ENCODE measurements at regions not wholly inside any gene's neighbourhood (a gene's known extent, or its start where the extent isn't known, plus 50 kb on each side); places are given as distances from the start of the nearest gene placed in this dataset.
"Not testable (repeated sequence)": the region's sequence is repeated elsewhere in the genome, so short reads cannot be mapped to it uniquely, and the experiment has no call there.

- Histone ChIP-seq H3K4me1 (ENCODE audit: control insufficient read depth, insufficient read depth, low read length) (no peaks in the 10 kb centered on the region), H3K4me3 (ENCODE audit: low read length) (no peak overlapping the region), H3K9me3 (ENCODE audit: control insufficient read depth, low read length) (no peaks in the 10 kb centered on the region), H3K36me3 (ENCODE audit: control insufficient read depth, insufficient read depth, low read length) (no peaks in the 10 kb centered on the region), H3K27me3 (ENCODE audit: control insufficient read depth, insufficient read depth, low read length) (no peaks in the 10 kb centered on the region), H3K9ac (ENCODE audit: low read length) (no peak overlapping the region)
These were observed 385.8 kb downstream of the DLEU7 start for GRCh38 chr13:50457415-50458393.

- H3K27me3 ChIP-seq (ENCODE audit: control insufficient read depth, insufficient read depth, low read length), result no peaks in the 10 kb centered on the region
- no peak overlapping the region for H3K9ac ChIP-seq (ENCODE audit: low read length)
- no peaks in the 10 kb centered on the region for H3K4me1 ChIP-seq (ENCODE audit: control insufficient read depth, insufficient read depth, low read length)
- no peaks in the 10 kb centered on the region for H3K36me3 ChIP-seq (ENCODE audit: control insufficient read depth, insufficient read depth, low read length)
- H3K9me3 ChIP-seq (ENCODE audit: control insufficient read depth, low read length), result no peaks in the 10 kb centered on the region
- H3K4me3 ChIP-seq (ENCODE audit: low read length), result no peak overlapping the region
These were observed 384.4 kb downstream of the DLEU7 start for GRCh38 chr13:50459046-50459445.

GRCh38 chr13:50459658-50460057 lies 383.8 kb downstream of the DLEU7 start:
- Histone ChIP-seq H3K27me3 (ENCODE audit: control insufficient read depth, insufficient read depth, low read length) (no peaks in the 10 kb centered on the region), H3K4me1 (ENCODE audit: control insufficient read depth, insufficient read depth, low read length) (no peaks in the 10 kb centered on the region), H3K36me3 (ENCODE audit: control insufficient read depth, insufficient read depth, low read length) (no peaks in the 10 kb centered on the region), H3K4me3 (ENCODE audit: low read length) (no peak overlapping the region), H3K9ac (ENCODE audit: low read length) (no peak overlapping the region), H3K9me3 (ENCODE audit: control insufficient read depth, low read length) (no peaks in the 10 kb centered on the region)

- Histone ChIP-seq H3K4me1 (ENCODE audit: control insufficient read depth, insufficient read depth, low read length) (no peaks in the 10 kb centered on the region), H3K4me3 (ENCODE audit: low read length) (no peak overlapping the region), H3K9ac (ENCODE audit: low read length) (no peak overlapping the region), H3K27me3 (ENCODE audit: control insufficient read depth, insufficient read depth, low read length) (no peaks in the 10 kb centered on the region), H3K36me3 (ENCODE audit: control insufficient read depth, insufficient read depth, low read length) (no peaks in the 10 kb centered on the region), H3K9me3 (ENCODE audit: control insufficient read depth, low read length) (no peaks in the 10 kb centered on the region)
These were observed 383.1 kb downstream of the DLEU7 start for GRCh38 chr13:50460358-50460757.

GRCh38 chr13:50461189-50461588 lies 382.3 kb downstream of the DLEU7 start:
- Histone ChIP-seq H3K27me3 (ENCODE audit: control insufficient read depth, insufficient read depth, low read length) (no peaks in the 10 kb centered on the region), H3K36me3 (ENCODE audit: control insufficient read depth, insufficient read depth, low read length) (no peaks in the 10 kb centered on the region), H3K9ac (ENCODE audit: low read length) (no peak overlapping the region), H3K4me3 (ENCODE audit: low read length) (no peak overlapping the region), H3K9me3 (ENCODE audit: control insufficient read depth, low read length) (no peaks in the 10 kb centered on the region), H3K4me1 (ENCODE audit: control insufficient read depth, insufficient read depth, low read length) (no peaks in the 10 kb centered on the region)

- H3K9me3 ChIP-seq (ENCODE audit: control insufficient read depth, low read length), result no peaks in the 10 kb centered on the region
- H3K27me3 ChIP-seq (ENCODE audit: control insufficient read depth, insufficient read depth, low read length), result no peaks in the 10 kb centered on the region
- H3K4me1 ChIP-seq (ENCODE audit: control insufficient read depth, insufficient read depth, low read length), result no peaks in the 10 kb centered on the region
- H3K4me3 ChIP-seq (ENCODE audit: low read length), result no peak overlapping the region
- no peaks in the 10 kb centered on the region for H3K36me3 ChIP-seq (ENCODE audit: control insufficient read depth, insufficient read depth, low read length)
- H3K9ac ChIP-seq (ENCODE audit: low read length), result no peak overlapping the region
These were observed 379.8 kb downstream of the DLEU7 start for GRCh38 chr13:50463719-50464118.

- Histone ChIP-seq H3K4me1 (ENCODE audit: control insufficient read depth, insufficient read depth, low read length) (no peaks in the 10 kb centered on the region), H3K4me3 (ENCODE audit: low read length) (no peak overlapping the region), H3K27me3 (ENCODE audit: control insufficient read depth, insufficient read depth, low read length) (no peaks in the 10 kb centered on the region), H3K36me3 (ENCODE audit: control insufficient read depth, insufficient read depth, low read length) (no peaks in the 10 kb centered on the region), H3K9ac (ENCODE audit: low read length) (no peak overlapping the region), H3K9me3 (ENCODE audit: control insufficient read depth, low read length) (no peaks in the 10 kb centered on the region)
These were observed 378.9 kb downstream of the DLEU7 start for GRCh38 chr13:50464349-50465251.

GRCh38 chr13:50466456-50466855 lies 377.0 kb downstream of the DLEU7 start:
- Histone ChIP-seq H3K9me3 (ENCODE audit: control insufficient read depth, low read length) (no peaks in the 10 kb centered on the region), H3K4me1 (ENCODE audit: control insufficient read depth, insufficient read depth, low read length) (no peaks in the 10 kb centered on the region), H3K36me3 (ENCODE audit: control insufficient read depth, insufficient read depth, low read length) (no peaks in the 10 kb centered on the region), H3K9ac (ENCODE audit: low read length) (no peak overlapping the region), H3K4me3 (ENCODE audit: low read length) (no peak overlapping the region), H3K27me3 (ENCODE audit: control insufficient read depth, insufficient read depth, low read length) (no peaks in the 10 kb centered on the region)

GRCh38 chr13:50467156-50468110 lies 376.1 kb downstream of the DLEU7 start:
- Histone ChIP-seq H3K36me3 (ENCODE audit: control insufficient read depth, insufficient read depth, low read length) (no peaks in the 10 kb centered on the region), H3K27me3 (ENCODE audit: control insufficient read depth, insufficient read depth, low read length) (no peaks in the 10 kb centered on the region), H3K4me3 (ENCODE audit: low read length) (no peak overlapping the region), H3K9me3 (ENCODE audit: control insufficient read depth, low read length) (no peaks in the 10 kb centered on the region), H3K9ac (ENCODE audit: low read length) (no peak overlapping the region), H3K4me1 (ENCODE audit: control insufficient read depth, insufficient read depth, low read length) (no peaks in the 10 kb centered on the region)

GRCh38 chr13:50468849-50469669 lies 374.4 kb downstream of the DLEU7 start:
- Histone ChIP-seq H3K27me3 (ENCODE audit: control insufficient read depth, insufficient read depth, low read length) (no peaks in the 10 kb centered on the region), H3K36me3 (ENCODE audit: control insufficient read depth, insufficient read depth, low read length) (no peaks in the 10 kb centered on the region), H3K4me1 (ENCODE audit: control insufficient read depth, insufficient read depth, low read length) (no peaks in the 10 kb centered on the region), H3K4me3 (ENCODE audit: low read length) (no peak overlapping the region), H3K9me3 (ENCODE audit: control insufficient read depth, low read length) (no peaks in the 10 kb centered on the region), H3K9ac (ENCODE audit: low read length) (no peak overlapping the region)

- not testable (repeated sequence) for H3K9me3 ChIP-seq (ENCODE audit: control insufficient read depth, low read length); H3K9ac ChIP-seq (ENCODE audit: low read length); H3K4me1 ChIP-seq (ENCODE audit: control insufficient read depth, insufficient read depth, low read length); H3K27me3 ChIP-seq (ENCODE audit: control insufficient read depth, insufficient read depth, low read length); H3K36me3 ChIP-seq (ENCODE audit: control insufficient read depth, insufficient read depth, low read length); H3K4me3 ChIP-seq (ENCODE audit: low read length)
These were observed 370.4 kb downstream of the DLEU7 start for GRCh38 chr13:50473050-50473449.
